Naive thymus-derived CD8-positive, alpha-beta T cell (primary cell): ENCODE measurements at regions not wholly inside any gene's neighbourhood (a gene's known extent, or its start where the extent isn't known, plus 50 kb on each side); places are given as distances from the start of the nearest gene placed in this dataset.

ENCODE experiments used
- ATAC-seq, 2 donors: fragments of 150-1000 bp; cut with Tn5 transposase in 1 of 2; sonication (Bioruptor Pico), chemical (Tn5 transposase) in 1 of 2; 1 replicate in 1 of 2; 2 replicates in 1 of 2; pipeline ENCODE4 v1.10.0; 2021; ENCODE audit warnings: mild to moderate bottlenecking in 2 of 2, moderate library complexity in 2 of 2
- POLR2A ChIA-PET: fragments of 350-600 bp; sonication (Branson Sonifier 250); formaldehyde crosslinking; loops from one replicate; lab custom pipeline; 2021; ENCODE audit warnings: antibody characterized with exemption; lab: Charles Lee
- DNase-seq, 10 donors: peaks; one replicate each; pipeline versions ENCODE4 v3.0.0 to v3.0.0-alpha.2; 2020 to 2022
- H3K27ac Mint-ChIP-seq, 10 donors: one replicate each; pipeline ENCODE4 v1.8.0; 2020 to 2022; ENCODE audit warnings: mild to moderate bottlenecking in 10 of 10, mixed read lengths in 10 of 10, moderate library complexity in 4 of 10, inconsistent platforms in 1 of 10
- H3K27me3 Mint-ChIP-seq, 5 donors: one replicate each; pipeline ENCODE4 v1.8.0; 2021 to 2022; ENCODE audit warnings: mixed read lengths in 5 of 5
- H3K36me3 Mint-ChIP-seq, 3 donors: one replicate each; pipeline ENCODE4 v1.8.0; 2020 to 2022; ENCODE audit warnings: mixed read lengths in 3 of 3, mild to moderate bottlenecking in 2 of 3, inconsistent platforms in 1 of 3
- H3K4me1 Mint-ChIP-seq, 4 donors: one replicate each; pipeline ENCODE4 v1.8.0; 2021 to 2022; ENCODE audit warnings: mixed read lengths in 4 of 4
- H3K4me3 Mint-ChIP-seq, 10 donors: one replicate each; pipeline ENCODE4 v1.8.0; 2020 to 2022; ENCODE audit warnings: mild to moderate bottlenecking in 10 of 10, mixed read lengths in 10 of 10, moderate library complexity in 6 of 10, inconsistent platforms in 1 of 10
- H3K9me3 Mint-ChIP-seq, 9 donors: one replicate each; pipeline ENCODE4 v1.8.0; 2020 to 2022; ENCODE audit warnings: mixed read lengths in 9 of 9, mild to moderate bottlenecking in 3 of 9, inconsistent platforms in 1 of 9, moderate library complexity in 1 of 9

DNA sequence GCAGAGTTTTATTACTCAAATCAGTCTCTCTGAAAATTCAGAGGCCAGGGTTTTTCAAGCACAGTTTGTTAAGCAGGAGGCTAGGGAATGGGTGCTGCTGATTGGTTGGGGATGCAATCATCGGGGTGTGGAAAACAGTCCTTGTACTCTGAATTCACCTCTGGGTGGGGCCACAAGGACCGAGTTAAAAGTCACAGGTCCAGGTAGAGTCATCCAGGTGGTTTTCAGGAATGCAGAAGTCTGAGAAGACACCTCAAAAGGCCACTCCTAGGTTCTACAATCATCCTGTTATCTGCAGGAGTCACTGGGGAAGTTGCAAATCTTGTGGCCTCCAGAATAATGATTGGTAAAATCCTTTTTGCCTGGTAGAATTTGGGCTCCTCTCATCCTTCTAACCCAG is 371.2 kb upstream of the SULF2 start:
- no peak overlapping the region for H3K4me3 Mint-ChIP-seq
- peaks cover 0 to 2% (median 0%) of the 10 kb centered on the region in 4 donors for H3K4me1 Mint-ChIP-seq
- H3K36me3 Mint-ChIP-seq = peaks cover 0 to 6% (median 0%) of the 10 kb centered on the region in 3 donors
- DNase-seq (no peak), ATAC-seq (no peak)
- H3K9me3 Mint-ChIP-seq = peaks cover 0 to 20% (median 6%) of the 10 kb centered on the region in 9 donors
- POLR2A ChIA-PET = no interaction called here
- no peak overlapping the region for H3K27ac Mint-ChIP-seq
- peaks cover 3 to 32% (median 13%) of the 10 kb centered on the region in 5 donors for H3K27me3 Mint-ChIP-seq

DNA sequence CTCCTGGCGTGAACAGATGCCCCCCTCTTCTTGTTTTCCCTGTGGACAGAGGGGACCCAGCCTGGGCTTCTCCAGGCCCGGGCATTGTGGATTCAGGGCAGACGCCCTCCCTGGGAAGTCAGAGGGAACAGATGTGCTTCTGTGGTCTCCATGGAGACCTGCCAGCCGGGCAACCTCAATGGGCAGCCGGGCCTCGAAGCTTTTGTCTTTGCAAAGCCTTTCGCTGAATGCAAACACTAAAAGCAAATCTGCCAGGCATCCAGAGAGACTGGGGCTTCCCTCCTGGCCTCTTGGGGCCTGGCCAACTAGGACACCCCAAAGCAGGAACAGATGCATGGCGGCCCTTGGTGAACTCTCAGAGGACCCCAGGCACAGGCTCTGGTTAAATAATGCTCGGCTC is 370.0 kb upstream of the SULF2 start:
- Mint-ChIP-seq H3K27me3 (peaks cover 3 to 21% (median 10%) of the 10 kb centered on the region in 5 donors), H3K4me1 (no peaks in the 10 kb centered on the region), H3K4me3 (no peak overlapping the region), H3K36me3 (peaks cover 0 to 6% (median 0%) of the 10 kb centered on the region in 3 donors), H3K27ac (no peak overlapping the region), H3K9me3 (peaks cover 0 to 20% (median 6%) of the 10 kb centered on the region in 9 donors)
- POLR2A ChIA-PET = no interaction called here
- DNase-seq (no peak), ATAC-seq (no peak)

DNA sequence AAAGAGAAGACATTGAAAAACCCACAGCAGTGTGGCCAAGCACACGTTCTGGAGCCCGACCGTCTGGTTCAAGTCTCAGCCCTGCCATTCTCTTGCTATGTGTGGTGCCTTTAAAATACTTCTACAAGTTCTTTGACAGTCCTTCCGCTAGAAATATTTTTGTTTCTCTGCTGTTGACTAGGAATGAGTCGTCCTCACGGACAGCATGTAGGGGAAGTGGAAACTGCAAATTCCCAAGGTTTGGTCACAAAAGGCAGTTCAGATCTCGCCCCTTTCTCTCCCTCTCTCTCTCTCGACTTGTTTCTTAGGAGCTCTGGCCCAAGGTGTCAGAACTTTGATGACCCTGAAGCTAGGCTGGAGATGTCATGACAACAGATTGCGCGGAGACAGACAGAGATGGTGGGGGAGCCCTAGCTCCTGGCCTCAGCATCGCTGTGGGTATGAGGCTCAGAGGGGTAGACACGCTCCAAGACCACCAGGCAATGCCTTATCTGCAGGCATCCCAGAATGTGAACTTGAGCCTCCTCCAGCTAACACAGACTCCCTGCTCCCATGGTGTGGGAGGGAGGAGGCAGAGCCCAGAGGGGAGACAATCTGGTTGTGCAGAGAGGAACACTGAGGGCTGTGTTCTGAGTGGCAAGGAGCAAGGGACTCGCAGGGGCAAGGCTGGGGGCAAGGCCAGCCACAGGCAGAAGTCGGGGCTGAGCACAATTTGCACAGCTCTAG is 368.9 kb upstream of the SULF2 start:
- Mint-ChIP-seq H3K4me1 (no peaks in the 10 kb centered on the region), H3K9me3 (peaks cover 0 to 20% (median 6%) of the 10 kb centered on the region in 9 donors), H3K27me3 (peaks cover 3 to 15% (median 5%) of the 10 kb centered on the region in 5 donors), H3K27ac (no peak overlapping the region), H3K36me3 (peaks cover 0 to 6% (median 0%) of the 10 kb centered on the region in 3 donors), H3K4me3 (no peak overlapping the region)
- ATAC-seq (no peak), DNase-seq (no peak)
- POLR2A ChIA-PET = no interaction called here

DNA sequence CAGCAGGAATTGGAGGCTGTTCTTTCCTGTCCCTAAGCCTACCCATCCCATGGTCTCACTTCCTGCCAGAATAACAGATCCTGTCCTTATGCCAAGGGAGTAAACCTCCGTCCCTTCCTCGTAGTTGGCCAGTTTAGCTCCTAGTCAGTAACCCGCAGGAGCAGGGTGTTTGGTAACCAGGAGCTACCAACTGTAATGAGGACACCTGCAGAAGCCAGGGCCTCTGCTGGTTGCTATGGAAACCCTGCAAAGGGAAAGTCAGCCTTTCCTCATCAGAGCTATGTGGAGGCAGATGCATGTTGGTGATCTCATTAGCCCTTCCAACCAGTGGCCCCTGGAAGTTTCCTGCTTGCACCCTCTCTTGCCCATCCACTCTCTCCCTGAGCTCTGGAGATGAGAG is 368.2 kb upstream of the SULF2 start:
- H3K9me3 Mint-ChIP-seq = peaks cover 0 to 20% (median 6%) of the 10 kb centered on the region in 9 donors
- POLR2A ChIA-PET = no interaction called here

DNA sequence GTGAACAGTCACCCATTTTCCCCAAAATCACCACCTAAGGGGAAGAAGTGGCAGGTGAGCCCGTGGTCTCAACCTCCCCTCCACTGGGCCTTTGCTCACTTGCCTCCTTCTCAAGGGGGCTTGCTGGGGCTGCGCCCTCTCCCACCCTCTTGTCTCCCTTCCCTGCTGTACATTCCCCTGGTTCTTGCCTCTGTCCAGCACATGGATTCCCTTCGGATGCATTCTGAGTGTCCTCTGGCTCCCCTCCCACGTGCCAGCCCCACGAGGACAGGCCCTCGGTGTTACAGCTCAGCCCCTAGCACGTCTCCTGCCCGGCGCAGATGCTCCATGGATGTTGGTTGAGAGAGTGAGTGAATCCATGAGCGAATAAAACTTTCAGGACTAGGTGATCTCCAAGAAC is 367.8 kb upstream of the SULF2 start:
- peaks cover 0 to 20% (median 6%) of the 10 kb centered on the region in 9 donors for H3K9me3 Mint-ChIP-seq
- H3K27ac Mint-ChIP-seq = no peak overlapping the region
- POLR2A ChIA-PET = no interaction called here
- peaks cover 0 to 6% (median 0%) of the 10 kb centered on the region in 3 donors for H3K36me3 Mint-ChIP-seq
- H3K4me1 Mint-ChIP-seq = no peaks in the 10 kb centered on the region
- no peak for ATAC-seq
- peaks cover 2 to 15% (median 4%) of the 10 kb centered on the region in 5 donors for H3K27me3 Mint-ChIP-seq
- DNase-seq = no peak
- H3K4me3 Mint-ChIP-seq = no peak overlapping the region

More for the DNA sequence above, 368.2 kb upstream of the SULF2 start:
- H3K27me3 Mint-ChIP-seq = peaks cover 3 to 15% (median 4%) of the 10 kb centered on the region in 5 donors
- H3K4me3 Mint-ChIP-seq = no peak overlapping the region
- no peaks in the 10 kb centered on the region for H3K4me1 Mint-ChIP-seq
- ATAC-seq (no peak), DNase-seq (no peak)
- no peak overlapping the region for H3K27ac Mint-ChIP-seq
- peaks cover 0 to 6% (median 0%) of the 10 kb centered on the region in 3 donors for H3K36me3 Mint-ChIP-seq

DNA sequence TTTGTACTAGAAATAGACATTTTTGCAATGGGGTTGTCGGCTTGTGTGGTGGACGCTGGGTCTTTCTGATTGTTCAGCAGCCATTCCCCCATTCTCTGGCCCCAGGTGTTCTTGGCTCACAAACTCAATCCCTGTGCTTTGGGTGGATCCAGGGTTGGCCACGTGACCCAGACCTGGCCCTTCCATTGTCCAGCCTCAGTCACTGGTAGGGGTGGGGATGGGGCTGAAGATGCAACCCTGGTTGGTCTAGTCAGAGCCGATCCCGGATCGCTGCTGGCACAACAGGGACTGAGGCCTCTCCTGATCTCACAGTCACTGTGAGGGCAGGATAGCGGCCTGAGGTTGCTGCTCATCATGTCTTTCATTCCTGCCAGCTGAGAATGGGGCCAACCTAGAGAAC is 365.3 kb upstream of the SULF2 start:
- POLR2A ChIA-PET = no interaction called here
- ATAC-seq (no peak), DNase-seq (no peak)
- no peak overlapping the region for H3K4me3 Mint-ChIP-seq
- H3K4me1 Mint-ChIP-seq = no peaks in the 10 kb centered on the region
- peaks cover 0 to 5% (median under 1%) of the 10 kb centered on the region in 9 donors for H3K9me3 Mint-ChIP-seq
- peaks cover 1 to 17% (median 6%) of the 10 kb centered on the region in 5 donors for H3K27me3 Mint-ChIP-seq
- H3K27ac Mint-ChIP-seq = no peak overlapping the region
- peaks cover 0 to 2% (median 0%) of the 10 kb centered on the region in 3 donors for H3K36me3 Mint-ChIP-seq

DNA sequence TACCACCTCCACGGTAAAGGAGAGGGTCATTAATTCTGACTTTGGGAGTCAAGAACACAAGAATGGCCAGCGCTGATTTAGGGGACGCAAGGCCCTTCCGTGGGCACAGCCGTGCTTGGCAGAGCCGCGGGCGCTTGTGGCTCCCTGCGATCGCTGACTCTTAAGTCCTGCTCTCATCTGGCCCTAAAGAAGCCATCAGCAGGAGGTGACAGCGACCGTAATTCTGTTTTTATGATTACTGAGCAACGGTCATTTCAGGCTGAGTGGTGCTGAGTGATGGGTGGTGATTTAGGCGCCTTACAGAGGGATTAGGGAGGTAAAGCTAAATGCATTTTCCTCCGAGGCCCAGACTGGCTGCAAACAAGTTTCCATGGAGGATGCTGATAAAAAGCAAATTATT is 364.6 kb upstream of the SULF2 start:
- H3K4me1 Mint-ChIP-seq = no peaks in the 10 kb centered on the region
- no peak overlapping the region for H3K4me3 Mint-ChIP-seq
- POLR2A ChIA-PET = no interaction called here
- ATAC-seq = no peak
- DNase-seq = no peak
- H3K27ac Mint-ChIP-seq = no peak overlapping the region
- peaks cover 0 to 4% (median 0%) of the 10 kb centered on the region in 9 donors for H3K9me3 Mint-ChIP-seq
- peaks cover 1 to 16% (median 6%) of the 10 kb centered on the region in 5 donors for H3K27me3 Mint-ChIP-seq
- H3K36me3 Mint-ChIP-seq = no peaks in the 10 kb centered on the region

DNA sequence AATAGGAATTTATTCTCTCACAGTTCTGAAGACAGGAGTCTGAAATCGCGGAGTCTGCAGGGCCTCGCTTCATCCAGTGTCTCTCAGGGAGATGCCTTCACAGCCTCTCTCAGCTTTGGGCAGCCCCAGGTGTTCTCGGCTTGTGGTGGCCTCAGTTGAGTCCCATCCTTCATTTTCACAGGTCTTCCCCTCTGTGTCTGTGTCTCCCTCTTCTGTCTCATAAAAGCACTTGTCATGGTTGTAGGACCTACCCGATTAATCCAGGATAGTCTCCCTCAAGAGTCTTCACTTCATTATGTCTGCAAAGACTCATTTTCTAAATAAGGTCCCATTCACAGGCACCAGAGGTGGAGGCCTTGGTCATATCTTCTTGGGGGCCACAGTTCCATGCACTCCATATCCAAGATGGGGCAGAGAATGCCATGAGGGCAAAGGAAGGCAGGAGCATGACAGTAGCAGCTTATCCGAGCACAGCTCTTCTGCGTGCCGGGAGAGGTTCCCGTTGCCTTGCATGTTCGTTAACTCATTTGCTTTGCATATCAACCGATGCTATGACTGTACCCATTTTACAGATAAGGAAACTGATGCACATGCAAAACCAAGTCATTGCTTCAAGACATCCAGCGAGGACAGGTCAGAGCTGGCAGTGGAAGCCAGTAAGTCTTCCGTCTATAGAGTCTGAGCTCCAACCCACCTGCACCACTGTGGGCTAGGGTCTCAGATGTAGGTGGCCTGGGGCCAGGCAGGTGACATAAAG is 363.8 kb upstream of the SULF2 start:
- Mint-ChIP-seq H3K9me3 (peaks cover 0 to 3% (median 0%) of the 10 kb centered on the region in 9 donors), H3K27ac (no peak overlapping the region), H3K4me3 (no peak overlapping the region), H3K4me1 (no peaks in the 10 kb centered on the region), H3K36me3 (no peaks in the 10 kb centered on the region), H3K27me3 (peaks cover 0 to 12% (median 1%) of the 10 kb centered on the region in 5 donors)
- POLR2A ChIA-PET = no interaction called here
- no peak for ATAC-seq
- no peak for DNase-seq

DNA sequence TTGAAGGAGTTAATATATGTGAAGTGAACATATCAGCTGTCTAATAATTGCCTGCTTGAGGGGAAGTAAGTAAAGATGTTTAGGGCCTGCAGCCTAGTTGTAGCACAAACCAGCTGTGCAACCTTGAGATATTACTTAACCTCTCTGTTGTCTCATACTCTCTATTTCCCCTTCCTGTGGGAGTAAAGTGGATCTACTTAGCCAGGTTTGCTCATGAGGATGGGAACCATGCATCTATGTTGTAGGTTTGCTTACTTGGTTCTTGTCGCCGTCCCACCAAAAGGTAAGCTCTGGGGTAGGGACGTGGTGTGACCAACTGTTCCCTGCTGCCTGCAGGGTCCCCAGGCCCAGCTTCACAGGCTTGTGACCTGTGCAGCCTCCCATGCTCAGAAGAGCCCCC is 362.7 kb upstream of the SULF2 start:
- DNase-seq (no peak), ATAC-seq (no peak)
- peaks cover 0 to 9% (median 0%) of the 10 kb centered on the region in 5 donors for H3K27me3 Mint-ChIP-seq
- H3K9me3 Mint-ChIP-seq = no peaks in the 10 kb centered on the region
- POLR2A ChIA-PET = no interaction called here
- no peak overlapping the region for H3K4me3 Mint-ChIP-seq
- no peak overlapping the region for H3K27ac Mint-ChIP-seq
- no peaks in the 10 kb centered on the region for H3K36me3 Mint-ChIP-seq
- H3K4me1 Mint-ChIP-seq = no peaks in the 10 kb centered on the region

DNA sequence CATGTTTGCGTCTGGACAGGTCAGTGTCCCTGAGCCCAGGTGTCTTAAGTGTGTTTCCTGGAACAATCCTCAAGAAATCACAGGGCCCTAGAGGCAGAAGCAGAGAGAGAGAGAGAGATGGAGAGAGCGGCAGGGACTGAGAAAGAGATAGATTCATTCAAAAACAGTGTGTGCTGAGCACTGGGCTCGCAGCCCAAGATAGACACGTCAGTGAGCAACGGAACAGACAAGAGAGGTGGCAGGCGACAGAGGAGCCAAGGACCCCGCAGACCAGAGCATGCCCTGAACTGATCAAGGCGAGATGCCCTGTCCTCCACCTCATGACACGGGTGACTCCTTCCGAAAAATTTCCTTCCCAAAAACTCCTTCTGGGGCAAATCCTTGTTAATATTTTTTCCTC is 362.0 kb upstream of the SULF2 start:
- Mint-ChIP-seq H3K9me3 (no peaks in the 10 kb centered on the region), H3K36me3 (no peaks in the 10 kb centered on the region), H3K4me3 (no peak overlapping the region), H3K27me3 (peaks cover 0 to 9% (median 0%) of the 10 kb centered on the region in 5 donors), H3K4me1 (no peaks in the 10 kb centered on the region), H3K27ac (no peak overlapping the region)
- POLR2A ChIA-PET = no interaction called here
- ATAC-seq (no peak), DNase-seq (no peak)

DNA sequence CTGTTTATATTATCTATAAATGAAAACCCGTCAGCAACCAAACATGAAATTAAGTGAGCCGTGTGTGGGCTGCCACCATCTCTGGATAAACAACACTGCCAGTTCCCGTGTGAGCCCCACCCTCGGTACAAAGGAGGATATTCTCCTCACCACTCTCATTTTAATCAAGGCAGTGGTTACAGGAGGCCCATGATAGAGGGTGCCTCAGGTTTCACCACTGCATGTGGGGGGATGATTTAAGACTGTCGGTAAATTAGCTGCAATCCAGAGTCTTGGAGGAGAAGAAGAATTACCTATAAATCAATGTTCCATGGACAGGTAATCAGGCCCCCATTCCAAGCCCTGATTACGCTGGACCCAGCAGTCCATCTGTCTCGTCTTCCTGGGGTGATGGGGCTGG is 361.6 kb upstream of the SULF2 start:
- Mint-ChIP-seq H3K4me3 (no peak overlapping the region), H3K4me1 (no peaks in the 10 kb centered on the region), H3K36me3 (no peaks in the 10 kb centered on the region), H3K9me3 (no peaks in the 10 kb centered on the region), H3K27me3 (peaks cover 0 to 9% (median 0%) of the 10 kb centered on the region in 5 donors), H3K27ac (no peak overlapping the region)
- POLR2A ChIA-PET = no interaction called here
- DNase-seq (no peak), ATAC-seq (no peak)

DNA sequence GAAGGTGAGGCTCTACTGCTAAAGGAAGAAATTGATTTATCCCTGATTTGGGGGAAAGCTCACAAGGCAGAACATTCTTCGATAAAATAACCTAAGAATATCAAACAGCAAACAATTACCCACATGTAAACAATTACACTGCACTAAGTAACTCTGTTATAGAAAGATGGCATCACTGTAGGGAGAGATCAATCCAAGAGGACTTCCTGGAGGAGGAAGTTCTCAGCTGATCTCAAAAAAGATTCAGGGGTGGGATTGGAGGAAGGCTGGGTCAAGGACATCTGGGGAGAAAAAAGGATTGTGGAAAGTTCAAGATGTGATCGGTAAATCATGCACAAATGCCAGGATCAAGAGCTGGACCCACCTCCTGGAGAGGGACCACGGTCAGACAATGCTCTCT is 361.0 kb upstream of the SULF2 start:
- no peaks in the 10 kb centered on the region for H3K4me1 Mint-ChIP-seq
- H3K36me3 Mint-ChIP-seq = no peaks in the 10 kb centered on the region
- peaks cover 0 to 13% (median 5%) of the 10 kb centered on the region in 5 donors for H3K27me3 Mint-ChIP-seq
- ATAC-seq (no peak), DNase-seq (no peak)
- no peak overlapping the region for H3K4me3 Mint-ChIP-seq
- H3K9me3 Mint-ChIP-seq = peaks cover 0 to 3% (median 0%) of the 10 kb centered on the region in 9 donors
- peak overlapping the region in 1 of 10 donors; percentile 12 for H3K27ac Mint-ChIP-seq
- POLR2A ChIA-PET = no interaction called here

DNA sequence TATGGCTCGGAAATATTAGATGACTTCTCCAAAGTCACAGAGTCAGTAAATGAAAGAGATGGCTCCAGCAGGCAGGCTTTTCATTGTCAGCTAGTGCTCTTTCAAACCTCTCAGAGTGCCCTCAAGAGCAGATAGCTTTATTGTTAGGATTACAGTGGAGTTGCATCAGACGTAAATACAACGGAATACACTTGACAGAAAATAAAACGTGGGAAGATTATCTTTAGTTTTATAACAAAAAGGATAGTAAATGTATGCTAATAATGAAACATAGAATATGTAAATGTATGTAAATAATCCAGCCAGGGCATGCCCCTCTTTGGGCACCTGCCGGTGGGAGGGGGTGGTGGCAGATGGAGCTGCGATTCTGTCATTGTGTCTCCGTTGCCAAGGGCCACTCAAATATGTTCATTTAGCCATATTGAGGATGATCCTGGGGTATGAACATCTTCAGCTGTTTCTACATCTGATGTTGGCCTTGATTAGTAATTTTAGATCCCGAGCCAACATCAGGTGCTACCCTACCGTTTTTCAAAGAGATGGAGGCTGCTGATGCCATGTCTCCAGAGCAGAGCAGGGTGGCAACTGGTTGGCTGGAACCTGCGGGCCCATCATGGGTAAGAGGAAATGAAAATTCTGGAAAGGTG is 358.3 kb upstream of the SULF2 start:
- no peaks in the 10 kb centered on the region for H3K4me1 Mint-ChIP-seq
- DNase-seq (no peak), ATAC-seq (no peak)
- H3K27me3 Mint-ChIP-seq = peaks cover 2 to 17% (median 13%) of the 10 kb centered on the region in 5 donors
- POLR2A ChIA-PET = no interaction called here
- peaks cover 0 to 3% (median 0%) of the 10 kb centered on the region in 9 donors for H3K9me3 Mint-ChIP-seq
- H3K36me3 Mint-ChIP-seq = no peaks in the 10 kb centered on the region
- no peak overlapping the region for H3K27ac Mint-ChIP-seq
- no peak overlapping the region for H3K4me3 Mint-ChIP-seq
